ENCODE measurements at regions not wholly inside any gene's neighbourhood (a gene's known extent, or its start where the extent isn't known, plus 50 kb on each side); places are given as distances from the start of the nearest gene placed in this dataset.
"Not testable (repeated sequence)": the region's sequence is repeated elsewhere in the genome, so short reads cannot be mapped to it uniquely, and the experiment has no call there.

- no peak for DNase-seq (ENCODE audit: low read depth in 2 of 2)
Observed at GRCh38 chr2:57313678-57314077, 732.9 kb upstream of the VRK2 start.

DNA sequence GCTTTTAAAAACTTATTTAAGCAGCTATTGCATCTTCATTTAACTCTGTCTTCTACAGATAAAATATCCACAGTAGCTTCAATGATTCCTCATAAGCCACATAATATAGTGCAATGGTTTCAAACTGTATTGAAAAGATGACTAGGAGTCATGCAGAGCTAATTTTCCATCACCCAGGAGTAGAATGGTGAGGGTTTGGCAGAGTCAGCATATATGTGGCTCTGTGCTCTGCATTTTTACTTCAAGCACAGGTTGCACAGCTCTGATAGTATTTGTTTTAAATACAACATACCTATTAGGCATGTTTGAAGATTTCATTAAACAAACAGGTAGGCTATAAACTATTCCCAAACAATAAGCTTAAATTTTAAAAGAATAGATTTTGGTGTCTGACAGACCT lies 731.9 kb upstream of the VRK2 start:
- DNase-seq (ENCODE audit: low read depth in 2 of 2), result no peak

- no peak for DNase-seq (ENCODE audit: low read depth in 2 of 2)
Observed at GRCh38 chr2:57330447-57330846, 716.2 kb upstream of the VRK2 start.

DNA sequence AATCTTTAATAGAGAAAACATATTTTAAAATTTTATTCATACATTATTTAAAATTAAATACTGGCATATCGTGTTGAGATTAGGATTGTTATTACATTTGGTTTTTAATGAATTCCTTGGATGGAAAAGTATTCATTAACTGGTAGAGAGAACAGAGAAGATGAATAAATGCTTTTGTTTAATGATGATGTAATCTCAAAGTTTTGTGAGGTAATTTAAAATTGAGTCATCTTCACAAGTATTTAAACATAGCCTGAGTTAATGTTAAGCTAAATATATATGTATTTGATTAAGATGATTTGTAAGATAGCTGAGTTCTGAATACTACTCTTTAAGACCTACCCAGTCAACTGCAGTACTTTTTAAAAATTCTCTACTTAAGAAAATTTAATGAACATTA lies 713.4 kb upstream of the VRK2 start:
- DNase-seq (ENCODE audit: low read depth in 2 of 2), result no peak

DNA sequence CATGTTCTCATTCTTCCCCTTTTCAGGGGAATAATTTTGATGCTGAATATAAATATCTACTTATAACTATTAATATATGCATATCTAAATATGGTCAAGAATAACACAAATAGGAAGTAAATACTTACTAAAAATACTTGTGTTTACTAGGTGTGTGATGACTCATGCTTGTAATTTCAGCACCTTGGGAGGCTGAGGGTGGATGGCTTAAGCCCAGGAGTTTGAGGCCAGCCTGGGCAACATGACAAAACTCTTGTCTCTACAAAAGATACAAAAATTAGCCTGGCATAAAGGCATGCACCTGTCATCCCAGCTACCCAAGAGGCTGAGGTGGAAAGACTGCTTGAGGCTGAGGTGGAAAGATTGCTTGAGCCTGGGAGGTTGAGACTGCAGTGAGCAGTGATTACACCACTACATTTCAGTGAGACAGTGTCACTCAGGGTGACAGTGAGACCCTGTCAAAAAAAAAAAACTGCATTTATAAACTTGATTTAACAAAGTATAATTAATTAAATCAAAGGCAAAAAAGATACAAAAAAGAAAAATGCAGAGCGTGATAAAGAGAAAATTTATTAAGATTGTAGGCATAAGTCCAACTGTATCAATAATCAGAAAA lies 703.1 kb upstream of the VRK2 start:
- DNase-seq (ENCODE audit: low read depth in 2 of 2), result no peak

- no peak for DNase-seq (ENCODE audit: low read depth in 2 of 2)
Observed at GRCh38 chr2:57368190-57368589, 678.4 kb upstream of the VRK2 start.

DNA sequence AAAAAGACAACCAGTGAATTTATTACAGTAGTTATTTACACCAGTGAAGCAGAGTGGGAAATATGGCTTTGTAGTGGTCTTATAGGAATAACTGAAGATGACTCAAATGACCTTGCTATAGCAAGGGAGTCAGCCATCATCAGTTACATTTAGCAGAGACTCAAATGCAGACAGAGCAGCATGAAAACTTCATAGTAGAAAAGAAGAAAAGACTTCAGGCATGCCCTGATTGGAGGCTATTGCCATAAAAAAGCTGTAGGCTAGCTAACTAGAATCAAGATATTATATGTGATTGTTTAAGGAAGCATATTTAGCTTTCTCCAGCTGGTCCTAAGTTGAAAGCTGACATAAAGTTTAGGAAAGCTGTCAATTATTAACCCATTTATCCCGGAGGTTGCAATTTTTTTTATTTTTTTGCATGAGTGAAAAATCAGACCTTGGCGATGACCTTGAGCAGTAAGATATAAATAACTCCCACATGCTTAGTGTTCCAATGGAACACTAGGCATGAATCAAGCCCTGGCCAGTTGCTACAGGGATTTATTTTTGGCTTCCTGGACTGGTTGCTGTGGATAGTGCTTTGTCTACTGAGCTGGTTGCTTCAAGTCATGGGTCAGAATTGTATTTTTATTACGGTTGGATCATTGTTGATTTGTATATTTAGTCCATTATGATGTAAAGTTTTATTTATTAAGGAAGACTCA lies 675.6 kb upstream of the VRK2 start:
- no peak for DNase-seq (ENCODE audit: low read depth in 2 of 2)

- DNase-seq (ENCODE audit: low read depth in 2 of 2), result no peak
Observed at GRCh38 chr2:57372237-57372984, 674.2 kb upstream of the VRK2 start.

- no peak for DNase-seq (ENCODE audit: low read depth in 2 of 2)
Observed at GRCh38 chr2:57373530-57373929, 673.1 kb upstream of the VRK2 start.

GRCh38 chr2:57376985-57377384 lies 669.6 kb upstream of the VRK2 start:
- DNase-seq (ENCODE audit: low read depth in 2 of 2), result no peak

DNA sequence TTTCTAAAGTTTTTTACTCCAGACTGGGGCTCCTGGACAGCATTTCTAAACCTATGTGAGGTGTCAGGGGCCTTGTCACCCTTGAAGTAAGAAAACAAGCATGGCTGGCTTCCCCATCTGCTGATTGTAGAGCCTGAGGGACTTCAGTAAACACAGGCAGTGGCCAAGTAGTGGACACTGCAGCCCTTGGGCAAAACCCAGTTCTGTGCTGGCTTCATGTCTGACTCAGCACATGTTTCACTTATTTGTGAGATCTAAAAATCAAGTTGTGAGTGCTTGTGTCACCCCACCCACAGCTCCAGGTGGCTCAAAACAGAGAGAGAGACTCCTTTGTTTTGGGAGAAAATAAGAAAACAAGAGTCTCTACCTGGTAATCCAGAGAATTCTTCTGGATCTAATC lies 660.3 kb upstream of the VRK2 start:
- no peak for DNase-seq (ENCODE audit: low read depth in 2 of 2)

- DNase-seq (ENCODE audit: low read depth in 2 of 2), result no peak
Observed at GRCh38 chr2:57396355-57397098, 650.1 kb upstream of the VRK2 start.

GRCh38 chr2:57397550-57398360 lies 648.9 kb upstream of the VRK2 start:
- DNase-seq (ENCODE audit: low read depth in 2 of 2), result no peak

DNA sequence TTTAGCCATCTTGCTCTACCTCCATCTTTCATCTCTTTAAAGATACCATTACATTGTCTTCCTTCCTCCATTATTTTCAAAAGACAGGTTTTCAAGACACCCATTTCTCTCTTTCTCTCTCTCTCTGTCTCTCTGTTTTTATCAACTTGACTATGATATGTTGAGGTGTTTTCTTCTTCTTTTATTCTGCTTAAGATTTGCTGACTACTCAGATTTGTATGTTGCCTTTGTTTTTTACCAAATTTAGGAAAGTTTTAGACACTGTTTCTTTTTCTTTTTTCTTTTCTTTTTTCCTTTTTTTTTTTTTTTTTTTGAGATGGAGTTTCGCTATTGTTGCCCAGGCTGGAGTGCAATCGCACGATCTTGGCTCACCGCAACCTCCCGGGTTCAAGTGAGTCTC lies 647.5 kb upstream of the VRK2 start:
- DNase-seq (ENCODE audit: low read depth in 2 of 2), result no peak

DNA sequence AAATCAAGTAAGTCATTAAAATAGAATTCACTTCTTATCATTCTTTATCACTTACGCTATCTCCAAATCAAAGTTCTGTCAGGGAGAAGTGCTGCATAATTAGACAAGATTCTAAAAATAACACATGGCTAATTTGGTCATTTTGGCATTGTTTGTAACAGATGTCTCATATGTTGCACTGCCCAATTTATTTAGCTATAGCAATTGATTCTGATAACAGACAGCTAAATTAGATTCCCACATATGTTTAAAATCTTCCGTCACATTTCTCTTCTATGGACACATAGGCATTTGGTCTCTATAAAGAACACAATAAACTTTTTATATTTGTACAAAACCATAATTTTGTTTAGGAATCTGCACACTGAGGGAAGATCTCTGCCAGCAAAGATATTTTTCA lies 644.5 kb upstream of the VRK2 start:
- DNase-seq (ENCODE audit: low read depth in 2 of 2), result no peak

DNA sequence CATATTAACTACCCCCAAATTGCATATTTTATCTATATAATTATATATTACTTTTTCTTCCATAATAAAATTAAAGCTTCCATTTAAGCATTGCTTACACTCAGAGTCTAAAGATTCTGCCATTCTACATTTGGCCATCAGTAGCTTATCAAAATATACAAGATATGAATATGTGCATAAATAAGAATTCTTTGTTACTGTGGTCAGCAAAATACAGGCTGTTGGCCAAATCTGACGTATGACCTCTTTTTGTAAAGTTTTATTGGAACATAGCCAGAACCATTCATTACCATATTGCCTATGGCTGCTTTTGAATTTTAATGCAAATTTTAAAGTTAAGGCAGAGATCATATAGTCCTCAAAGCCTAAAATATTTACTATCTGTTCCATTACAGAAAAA lies 643.9 kb upstream of the VRK2 start:
- no peak for DNase-seq (ENCODE audit: low read depth in 2 of 2)

- no peak for DNase-seq (ENCODE audit: low read depth in 2 of 2)
Observed at GRCh38 chr2:57407772-57408201, 638.8 kb upstream of the VRK2 start.

DNA sequence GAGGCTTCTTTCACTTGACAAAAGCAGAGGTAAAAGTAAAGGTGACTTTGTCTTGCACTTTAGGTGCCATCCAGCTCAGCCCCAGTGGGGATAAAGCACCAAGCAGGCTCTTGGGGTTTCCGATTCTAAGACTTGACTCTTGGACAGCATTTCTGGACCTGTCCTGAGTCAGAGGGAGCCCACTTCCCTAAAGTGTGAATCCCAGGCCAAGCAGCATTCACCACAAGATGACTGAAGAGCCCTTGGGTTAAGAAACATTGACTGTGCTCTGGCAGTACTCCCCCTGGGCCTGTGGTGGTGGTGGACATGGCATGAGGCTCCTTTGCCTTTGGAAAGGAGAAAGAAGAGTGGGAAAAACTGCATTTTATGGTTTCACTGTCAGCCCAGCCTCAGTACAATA lies 638.0 kb upstream of the VRK2 start:
- DNase-seq (ENCODE audit: low read depth in 2 of 2), result no peak

- DNase-seq (ENCODE audit: low read depth in 2 of 2), result no peak
Observed at GRCh38 chr2:57417007-57417406, 629.6 kb upstream of the VRK2 start.

DNA sequence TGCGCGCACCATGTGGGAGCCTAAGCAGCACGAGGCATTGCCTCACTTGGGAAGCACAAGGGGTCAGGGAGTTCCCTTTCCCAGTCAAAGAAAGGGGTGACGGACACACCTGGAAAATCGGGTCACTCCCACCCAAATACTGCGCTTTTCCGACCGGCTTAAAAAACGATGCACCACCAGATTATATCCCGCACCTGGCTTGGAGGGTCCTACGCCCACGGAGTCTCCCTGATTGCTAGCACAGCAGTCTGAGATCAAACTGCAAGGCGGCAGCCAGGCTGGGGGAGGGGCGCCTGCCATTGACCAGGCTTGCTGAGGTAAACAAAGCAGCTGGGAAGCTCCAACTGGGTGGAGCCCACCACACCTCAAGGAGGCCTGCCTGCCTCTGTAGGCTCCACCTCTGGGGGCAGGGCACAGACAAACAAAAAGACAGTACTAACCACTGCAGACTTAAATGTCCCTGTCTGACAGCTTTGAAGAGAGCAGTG lies 627.7 kb upstream of the VRK2 start:
- DNase-seq (ENCODE audit: low read depth in 2 of 2), result not testable (repeated sequence)

GRCh38 chr2:57429831-57430230 lies 616.8 kb upstream of the VRK2 start:
- DNase-seq (ENCODE audit: low read depth in 2 of 2), result no peak
